WTC11 (cell line): ENCODE measurements at regions not wholly inside any gene's neighbourhood (a gene's known extent, or its start where the extent isn't known, plus 50 kb on each side); places are given as distances from the start of the nearest gene placed in this dataset.

Experiments used
- ATF1 ChIP-seq: sonication (generic); formaldehyde crosslinking; IDR thresholded peaks from 2 replicates; pipeline ENCODE4 v1.8.1; 2023; ENCODE audit warnings: mild to moderate bottlenecking, moderate library complexity, missing genetic modification reagents
- JUN ChIP-seq: sonication (generic); formaldehyde crosslinking; IDR thresholded peaks from 2 replicates; pipeline ENCODE4 v1.8.0; 2023; ENCODE audit warnings: mild to moderate bottlenecking, missing genetic modification reagents
- SMAD4 ChIP-seq: sonication (generic); formaldehyde crosslinking; IDR thresholded peaks from 2 replicates; pipeline ENCODE4 v1.8.0; 2022; ENCODE audit warnings: mild to moderate bottlenecking, missing genetic modification reagents
- TP53 ChIP-seq: sonication (generic); formaldehyde crosslinking; IDR thresholded peaks from 2 replicates; pipeline ENCODE4 v1.8.1; 2023; ENCODE audit warnings: mild to moderate bottlenecking, missing genetic modification reagents
- ZNF232 ChIP-seq: sonication (generic); formaldehyde crosslinking; IDR thresholded peaks from 2 replicates; pipeline ENCODE4 v1.8.0; 2022; ENCODE audit warnings: mild to moderate bottlenecking, missing genetic modification reagents
- TF ChIP-seq, protein P1 (sequence below): fragments of 200-600 bp; IDR thresholded peaks from 2 replicates; pipeline ENCODE4 v1.8.0; 2022; ENCODE audit warnings: antibody characterized with exemption

- TF ChIP-seq SMAD4 (CRISPR knock-in tag) (no peak), JUN (CRISPR knock-in tag) (no peak), ATF1 (no peak), ZNF232 (CRISPR knock-in tag) (no peak), TP53 (no peak)
- TF ChIP-seq, protein P1, sequence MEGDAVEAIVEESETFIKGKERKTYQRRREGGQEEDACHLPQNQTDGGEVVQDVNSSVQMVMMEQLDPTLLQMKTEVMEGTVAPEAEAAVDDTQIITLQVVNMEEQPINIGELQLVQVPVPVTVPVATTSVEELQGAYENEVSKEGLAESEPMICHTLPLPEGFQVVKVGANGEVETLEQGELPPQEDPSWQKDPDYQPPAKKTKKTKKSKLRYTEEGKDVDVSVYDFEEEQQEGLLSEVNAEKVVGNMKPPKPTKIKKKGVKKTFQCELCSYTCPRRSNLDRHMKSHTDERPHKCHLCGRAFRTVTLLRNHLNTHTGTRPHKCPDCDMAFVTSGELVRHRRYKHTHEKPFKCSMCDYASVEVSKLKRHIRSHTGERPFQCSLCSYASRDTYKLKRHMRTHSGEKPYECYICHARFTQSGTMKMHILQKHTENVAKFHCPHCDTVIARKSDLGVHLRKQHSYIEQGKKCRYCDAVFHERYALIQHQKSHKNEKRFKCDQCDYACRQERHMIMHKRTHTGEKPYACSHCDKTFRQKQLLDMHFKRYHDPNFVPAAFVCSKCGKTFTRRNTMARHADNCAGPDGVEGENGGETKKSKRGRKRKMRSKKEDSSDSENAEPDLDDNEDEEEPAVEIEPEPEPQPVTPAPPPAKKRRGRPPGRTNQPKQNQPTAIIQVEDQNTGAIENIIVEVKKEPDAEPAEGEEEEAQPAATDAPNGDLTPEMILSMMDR: no peak
Observed at GRCh38 chr10:3709456-3710060, 75.5 kb downstream of the KLF6 start.
